ENCODE measurements at regions not wholly inside any gene's neighbourhood (a gene's known extent, or its start where the extent isn't known, plus 50 kb on each side); places are given as distances from the start of the nearest gene placed in this dataset.

DNA sequence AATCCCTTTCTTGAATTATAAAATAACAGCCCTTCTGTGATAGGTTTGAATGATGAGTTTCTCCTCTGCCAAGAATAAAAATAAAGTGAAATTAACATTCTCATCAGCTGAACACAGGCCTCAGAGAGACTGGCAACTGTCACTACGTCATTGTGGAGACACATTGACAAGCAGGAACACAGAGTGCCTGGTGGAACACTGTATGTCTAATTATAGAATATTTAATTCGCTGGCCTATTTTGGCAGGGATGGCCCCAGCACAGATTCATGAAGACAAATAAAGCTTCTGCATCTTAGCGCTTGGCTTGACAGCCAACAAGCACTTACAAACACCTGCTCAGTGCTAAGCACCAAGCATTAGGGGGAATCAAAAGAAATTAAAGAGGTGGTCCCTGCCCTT, 52.0 kb upstream of the SMYD2 start:
- Histone ChIP-seq H3K9me3 (ENCODE audit: insufficient read depth, low read depth, low read length) (no peaks in the 10 kb centered on the region), H3K27ac (ENCODE audit: low read depth, low read length) (no peak overlapping the region), H3K9ac (ENCODE audit: low read depth, low read length) (no peak overlapping the region), H3K27me3 (ENCODE audit: insufficient read depth, low read length) (peaks cover 16% of the 10 kb centered on the region), H3K4me3 (ENCODE audit: low read length) (no peak overlapping the region), H3K4me1 (ENCODE audit: insufficient read depth, low read length) (peaks cover 16% of the 10 kb centered on the region), H3K36me3 (ENCODE audit: insufficient read depth, low read length) (no peaks in the 10 kb centered on the region)
- 94% methylated on average over 3 of the region's 3 CpGs for WGBS

DNA sequence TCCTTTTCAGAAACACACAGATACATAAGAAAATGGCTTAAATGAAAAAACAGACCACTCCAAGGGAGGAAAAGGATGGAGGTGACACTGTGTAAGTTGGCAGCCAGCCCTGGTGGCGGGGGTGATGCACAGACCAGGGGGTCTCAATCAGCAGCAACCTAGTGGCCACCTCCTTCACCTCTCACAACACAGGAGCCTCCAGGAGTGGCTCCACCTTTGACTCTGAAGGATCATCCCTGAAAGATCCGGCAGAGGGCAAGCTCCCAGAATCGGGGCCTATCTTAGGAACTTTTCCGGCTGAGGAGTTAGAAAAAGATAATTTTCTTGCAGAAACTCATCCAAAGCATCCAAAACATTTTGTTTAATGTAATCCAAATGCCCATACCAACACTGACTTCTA, 51.2 kb upstream of the SMYD2 start:
- H3K4me3 ChIP-seq (ENCODE audit: low read length), result no peak overlapping the region
- H3K9me3 ChIP-seq (ENCODE audit: insufficient read depth, low read depth, low read length), result no peaks in the 10 kb centered on the region

More for the DNA sequence above, 51.2 kb upstream of the SMYD2 start:
- H3K27me3 ChIP-seq (ENCODE audit: insufficient read depth, low read length), result peaks cover 8% of the 10 kb centered on the region
- WGBS, result 92% methylated on average over 4 of the region's 4 CpGs
- H3K4me1 ChIP-seq (ENCODE audit: insufficient read depth, low read length), result peaks cover 10% of the 10 kb centered on the region
- H3K9ac ChIP-seq (ENCODE audit: low read depth, low read length), result no peak overlapping the region
- H3K36me3 ChIP-seq (ENCODE audit: insufficient read depth, low read length), result no peaks in the 10 kb centered on the region
- H3K27ac ChIP-seq (ENCODE audit: low read depth, low read length), result no peak overlapping the region
